ENCODE measurements at regions not wholly inside any gene's neighbourhood (a gene's known extent, or its start where the extent isn't known, plus 50 kb on each side); places are given as distances from the start of the nearest gene placed in this dataset.

GRCh38 chr2:102925003-102925402, 163.2 kb downstream of the TMEM182 start:
- TF ChIP-seq, protein P1, sequence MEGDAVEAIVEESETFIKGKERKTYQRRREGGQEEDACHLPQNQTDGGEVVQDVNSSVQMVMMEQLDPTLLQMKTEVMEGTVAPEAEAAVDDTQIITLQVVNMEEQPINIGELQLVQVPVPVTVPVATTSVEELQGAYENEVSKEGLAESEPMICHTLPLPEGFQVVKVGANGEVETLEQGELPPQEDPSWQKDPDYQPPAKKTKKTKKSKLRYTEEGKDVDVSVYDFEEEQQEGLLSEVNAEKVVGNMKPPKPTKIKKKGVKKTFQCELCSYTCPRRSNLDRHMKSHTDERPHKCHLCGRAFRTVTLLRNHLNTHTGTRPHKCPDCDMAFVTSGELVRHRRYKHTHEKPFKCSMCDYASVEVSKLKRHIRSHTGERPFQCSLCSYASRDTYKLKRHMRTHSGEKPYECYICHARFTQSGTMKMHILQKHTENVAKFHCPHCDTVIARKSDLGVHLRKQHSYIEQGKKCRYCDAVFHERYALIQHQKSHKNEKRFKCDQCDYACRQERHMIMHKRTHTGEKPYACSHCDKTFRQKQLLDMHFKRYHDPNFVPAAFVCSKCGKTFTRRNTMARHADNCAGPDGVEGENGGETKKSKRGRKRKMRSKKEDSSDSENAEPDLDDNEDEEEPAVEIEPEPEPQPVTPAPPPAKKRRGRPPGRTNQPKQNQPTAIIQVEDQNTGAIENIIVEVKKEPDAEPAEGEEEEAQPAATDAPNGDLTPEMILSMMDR (conservative IDR thresholded peaks at IDR 0.05), result no peak
- TF ChIP-seq EZH2 (IDR thresholded peaks at IDR 0.05; ENCODE audit: low read depth), result no peak
